Activated naive CD4-positive, alpha-beta T cell treated with anti-CD3 and anti-CD28 coated beads, Interleukin-2, amount 50 U/mL, for 72 hours (primary cell): ENCODE measurements at regions not wholly inside any gene's neighbourhood (a gene's known extent, or its start where the extent isn't known, plus 50 kb on each side); places are given as distances from the start of the nearest gene placed in this dataset.

ENCODE experiments used
- ATAC-seq, 2 donors: fragments of 150-1000 bp; cut with Tn5 transposase; 2 replicates each; pipeline ENCODE4 v1.10.0; 2021; ENCODE audit warnings: mild to moderate bottlenecking in 2 of 2, moderate library complexity in 2 of 2
- DNase-seq, 2 donors: peaks; one replicate each; pipeline ENCODE4 v3.0.0; 2021 to 2022; ENCODE audit warnings: low spot score in 2 of 2
- H3K27ac Mint-ChIP-seq, 2 donors: one replicate each; pipeline ENCODE4 v1.8.0; 2022; ENCODE audit warnings: mild to moderate bottlenecking in 2 of 2, mixed read lengths in 2 of 2
- H3K36me3 Mint-ChIP-seq, 2 donors: one replicate each; pipeline ENCODE4 v1.8.0; 2022; ENCODE audit warnings: mixed read lengths in 2 of 2
- H3K9me3 Mint-ChIP-seq, 2 donors: one replicate each; pipeline ENCODE4 v1.8.0; 2022; ENCODE audit warnings: mixed read lengths in 2 of 2

- Mint-ChIP-seq H3K36me3 (no peaks in the 10 kb centered on the region), H3K27ac (no peak overlapping the region), H3K9me3 (no peaks in the 10 kb centered on the region)
- DNase-seq (no peak), ATAC-seq (no peak)
Observed at GRCh38 chr2:13110825-13111224, 394.1 kb downstream of the TRIB2 start.

- H3K27ac Mint-ChIP-seq = no peak overlapping the region
- ATAC-seq = no peak
- H3K9me3 Mint-ChIP-seq = no peaks in the 10 kb centered on the region
- no peak for DNase-seq
- no peaks in the 10 kb centered on the region for H3K36me3 Mint-ChIP-seq
Observed at GRCh38 chr2:13113002-13113401, 396.3 kb downstream of the TRIB2 start.

GRCh38 chr2:13114391-13114790 is 397.7 kb downstream of the TRIB2 start:
- no peaks in the 10 kb centered on the region for H3K36me3 Mint-ChIP-seq
- H3K9me3 Mint-ChIP-seq = no peaks in the 10 kb centered on the region
- no peak for DNase-seq
- H3K27ac Mint-ChIP-seq = no peak overlapping the region
- ATAC-seq = no peak

DNA sequence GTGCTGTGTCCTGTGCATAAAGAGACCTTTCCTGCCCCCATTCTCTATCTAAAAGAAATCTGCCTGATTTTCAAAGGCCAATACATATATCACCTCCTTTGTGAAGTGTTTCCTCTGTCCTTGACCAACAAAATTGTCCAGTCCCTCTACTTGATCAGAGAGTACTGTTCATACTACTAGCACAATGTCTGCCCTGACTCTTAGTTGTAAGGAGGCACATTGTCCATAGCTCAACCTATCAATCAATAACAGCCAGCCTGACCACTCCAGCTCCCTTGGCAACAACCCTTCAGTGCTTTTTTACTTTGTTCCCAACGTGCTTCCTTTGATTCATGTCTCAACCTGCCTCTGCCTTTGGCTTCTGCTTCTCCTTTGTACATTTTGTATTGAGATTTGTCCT is 398.9 kb downstream of the TRIB2 start:
- ATAC-seq = no peak
- no peaks in the 10 kb centered on the region for H3K36me3 Mint-ChIP-seq
- no peak for DNase-seq
- no peaks in the 10 kb centered on the region for H3K9me3 Mint-ChIP-seq
- H3K27ac Mint-ChIP-seq = no peak overlapping the region

DNA sequence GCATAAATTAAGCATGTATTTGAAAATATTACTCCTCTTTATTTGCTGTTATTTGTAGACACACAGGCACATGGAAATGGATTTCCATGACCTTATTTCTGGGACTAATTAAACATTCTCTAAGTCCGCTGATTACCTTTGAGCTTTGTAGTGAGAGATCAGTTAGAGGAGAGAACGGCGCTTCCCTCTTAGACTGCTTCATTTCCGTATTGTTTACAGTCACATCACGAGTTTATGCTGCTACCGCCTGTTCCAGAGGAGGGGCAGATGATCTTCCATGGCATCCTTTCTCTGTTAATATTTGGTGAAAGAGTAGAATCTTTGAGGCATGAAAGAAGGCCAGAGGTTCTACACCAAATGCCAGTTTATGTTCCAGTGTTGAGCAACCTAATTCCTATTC is 404.4 kb downstream of the TRIB2 start:
- ATAC-seq (no peak), DNase-seq (no peak)
- H3K9me3 Mint-ChIP-seq = no peaks in the 10 kb centered on the region
- no peak overlapping the region for H3K27ac Mint-ChIP-seq
- H3K36me3 Mint-ChIP-seq = no peaks in the 10 kb centered on the region

GRCh38 chr2:13128139-13128538 is 411.4 kb downstream of the TRIB2 start:
- no peaks in the 10 kb centered on the region for H3K9me3 Mint-ChIP-seq
- DNase-seq = no peak
- no peak for ATAC-seq
- no peaks in the 10 kb centered on the region for H3K36me3 Mint-ChIP-seq
- no peak overlapping the region for H3K27ac Mint-ChIP-seq

GRCh38 chr2:13135369-13135768 is 418.6 kb downstream of the TRIB2 start:
- ATAC-seq (no peak), DNase-seq (no peak)
- H3K27ac Mint-ChIP-seq = no peak overlapping the region
- H3K36me3 Mint-ChIP-seq = no peaks in the 10 kb centered on the region
- H3K9me3 Mint-ChIP-seq = no peaks in the 10 kb centered on the region

GRCh38 chr2:13135856-13136255 is 419.1 kb downstream of the TRIB2 start:
- Mint-ChIP-seq H3K36me3 (no peaks in the 10 kb centered on the region), H3K27ac (no peak overlapping the region), H3K9me3 (no peaks in the 10 kb centered on the region)
- ATAC-seq = no peak
- no peak for DNase-seq

DNA sequence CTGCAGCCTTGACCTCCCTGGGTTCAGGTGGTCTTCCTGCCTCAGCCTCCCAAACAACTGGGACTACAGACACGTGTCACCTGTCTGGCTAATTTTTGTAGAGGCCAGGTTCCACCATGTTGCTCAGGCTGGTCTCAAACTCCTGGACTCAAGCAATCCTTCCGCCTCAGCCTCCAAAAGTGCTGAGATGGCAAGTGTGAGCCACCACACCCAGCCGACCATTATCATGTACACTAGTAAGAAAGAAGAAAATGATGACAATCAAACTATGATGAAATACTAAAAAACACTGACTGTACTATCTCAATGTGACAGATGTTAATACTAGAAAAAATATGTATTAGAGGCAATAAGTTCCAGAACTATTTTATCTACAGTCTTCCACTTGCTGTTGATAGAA is 420.9 kb downstream of the TRIB2 start:
- no peak for DNase-seq
- H3K9me3 Mint-ChIP-seq = peaks cover 0 to 4% of the 10 kb centered on the region in 2 donors
- ATAC-seq = no peak
- no peak overlapping the region for H3K27ac Mint-ChIP-seq
- H3K36me3 Mint-ChIP-seq = no peaks in the 10 kb centered on the region

- H3K9me3 Mint-ChIP-seq = peaks cover 0 to 4% of the 10 kb centered on the region in 2 donors
- DNase-seq (no peak), ATAC-seq (no peak)
- no peak overlapping the region for H3K27ac Mint-ChIP-seq
- H3K36me3 Mint-ChIP-seq = no peaks in the 10 kb centered on the region
Observed at GRCh38 chr2:13141315-13141714, 424.6 kb downstream of the TRIB2 start.

DNA sequence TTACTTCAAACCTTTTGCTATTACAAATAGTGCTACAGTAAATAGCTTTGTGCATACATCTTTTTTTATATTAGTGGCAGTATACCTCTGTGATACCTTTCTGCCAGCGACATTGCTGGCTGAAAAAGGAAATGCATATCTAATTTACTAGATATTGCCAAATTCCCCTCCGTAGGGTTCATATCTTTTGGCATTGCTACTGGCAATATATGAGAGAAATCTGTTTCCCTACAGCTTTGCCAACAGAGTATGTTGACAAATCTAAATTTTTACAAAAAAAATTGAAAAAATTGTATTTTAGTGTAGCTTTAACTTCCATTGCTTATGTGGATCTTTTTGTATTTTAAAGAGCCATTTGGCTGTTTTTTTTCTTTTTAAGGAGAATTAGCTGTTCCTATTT is 426.7 kb downstream of the TRIB2 start:
- no peaks in the 10 kb centered on the region for H3K36me3 Mint-ChIP-seq
- DNase-seq (no peak), ATAC-seq (no peak)
- H3K9me3 Mint-ChIP-seq = peaks cover 0 to 4% of the 10 kb centered on the region in 2 donors
- no peak overlapping the region for H3K27ac Mint-ChIP-seq

DNA sequence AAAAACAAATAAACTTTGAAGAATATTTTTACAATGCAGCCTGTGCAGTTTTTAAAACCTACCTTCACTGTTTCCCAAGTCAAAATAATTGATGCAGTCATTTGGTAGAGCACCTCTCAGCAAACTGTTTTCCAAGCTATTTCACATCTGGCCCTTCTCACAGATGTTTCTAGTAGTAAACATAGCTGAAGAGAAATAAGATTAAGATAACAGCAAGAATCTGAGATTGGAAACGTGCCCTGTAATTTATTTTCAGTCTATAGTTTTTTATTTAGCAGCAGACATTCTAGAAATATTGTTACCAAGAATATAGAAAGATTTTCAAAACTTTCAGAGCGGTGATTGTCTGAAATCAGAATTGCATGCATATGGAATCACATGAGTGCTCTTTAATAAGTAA is 440.2 kb downstream of the TRIB2 start:
- no peaks in the 10 kb centered on the region for H3K36me3 Mint-ChIP-seq
- no peaks in the 10 kb centered on the region for H3K9me3 Mint-ChIP-seq
- ATAC-seq = no peak
- no peak overlapping the region for H3K27ac Mint-ChIP-seq
- no peak for DNase-seq

DNA sequence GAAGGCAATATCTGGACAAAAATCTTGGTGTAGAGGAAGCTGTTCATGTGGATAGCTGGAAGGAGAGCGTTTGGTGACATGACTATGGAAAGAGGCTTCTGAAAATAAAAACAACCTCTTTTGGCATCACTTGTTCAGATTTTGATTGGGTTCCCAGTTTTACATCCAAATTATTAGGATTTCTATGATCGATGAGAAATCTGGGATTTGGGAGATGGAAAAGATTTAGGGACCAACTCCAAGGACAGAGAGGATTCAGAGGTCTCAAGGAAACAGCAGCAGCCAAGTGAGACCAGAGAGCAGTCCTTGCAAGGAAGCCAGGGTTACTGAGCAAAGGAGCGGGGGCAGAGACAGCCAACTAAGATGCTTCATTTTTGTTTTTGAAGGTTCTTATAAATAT is 441.7 kb downstream of the TRIB2 start:
- Mint-ChIP-seq H3K9me3 (no peaks in the 10 kb centered on the region), H3K36me3 (no peaks in the 10 kb centered on the region)
- ATAC-seq = no peak

GRCh38 chr2:13180729-13181128 is 464.0 kb downstream of the TRIB2 start:
- DNase-seq (no peak), ATAC-seq (no peak)
- Mint-ChIP-seq H3K27ac (no peak overlapping the region), H3K36me3 (no peaks in the 10 kb centered on the region), H3K9me3 (peaks cover 7% of the 10 kb centered on the region in 2 donors)

More for the DNA sequence above, 441.7 kb downstream of the TRIB2 start:
- no peak overlapping the region for H3K27ac Mint-ChIP-seq
- no peak for DNase-seq

GRCh38 chr2:13193075-13193474 is 476.3 kb downstream of the TRIB2 start:
- peak in 1 of 2 donors; percentile 62 for ATAC-seq
- no peaks in the 10 kb centered on the region for H3K36me3 Mint-ChIP-seq
- no peak overlapping the region for H3K27ac Mint-ChIP-seq
- DNase-seq = no peak
- H3K9me3 Mint-ChIP-seq = no peaks in the 10 kb centered on the region

DNA sequence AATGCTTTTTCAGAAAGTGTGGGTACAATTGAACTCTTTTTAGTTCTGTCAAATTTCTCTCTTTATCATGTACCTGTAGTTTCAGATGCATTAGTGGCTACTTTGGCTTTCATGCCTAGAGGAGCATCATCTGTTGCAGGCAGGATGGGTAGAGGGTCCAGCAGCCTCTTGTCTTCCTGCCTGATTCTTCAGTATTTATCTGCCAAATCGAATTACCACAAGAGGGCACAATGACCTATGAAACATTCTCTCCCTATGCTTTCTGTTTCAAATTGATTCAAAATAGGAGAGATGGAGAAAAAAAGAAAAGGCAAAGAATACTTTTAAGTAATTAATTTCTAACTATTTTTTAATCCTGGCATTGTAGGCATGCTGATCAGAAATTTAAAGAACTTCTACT is 477.2 kb downstream of the TRIB2 start:
- DNase-seq (no peak), ATAC-seq (no peak)
- no peaks in the 10 kb centered on the region for H3K9me3 Mint-ChIP-seq
- H3K36me3 Mint-ChIP-seq = no peaks in the 10 kb centered on the region
- H3K27ac Mint-ChIP-seq = no peak overlapping the region

DNA sequence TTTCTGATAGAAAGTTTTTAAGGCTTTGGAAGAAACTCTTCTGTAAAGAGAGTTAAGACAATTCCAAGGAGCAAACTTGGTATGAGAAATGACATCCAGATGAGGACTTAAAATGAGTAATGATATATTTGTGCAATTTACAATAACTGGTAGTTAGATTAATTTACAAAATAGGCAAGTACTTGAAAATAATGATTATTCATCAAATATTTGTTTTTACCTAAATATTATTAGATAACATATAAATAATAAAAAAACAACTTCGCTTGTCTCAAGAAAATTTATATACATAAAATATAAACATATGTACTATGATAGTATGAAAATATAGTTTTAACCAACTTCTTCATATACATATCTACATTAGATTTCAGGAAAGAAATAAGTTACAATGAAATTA is 478.5 kb downstream of the TRIB2 start:
- H3K27ac Mint-ChIP-seq = no peak overlapping the region
- ATAC-seq (no peak), DNase-seq (no peak)
- H3K9me3 Mint-ChIP-seq = no peaks in the 10 kb centered on the region
- H3K36me3 Mint-ChIP-seq = no peaks in the 10 kb centered on the region

DNA sequence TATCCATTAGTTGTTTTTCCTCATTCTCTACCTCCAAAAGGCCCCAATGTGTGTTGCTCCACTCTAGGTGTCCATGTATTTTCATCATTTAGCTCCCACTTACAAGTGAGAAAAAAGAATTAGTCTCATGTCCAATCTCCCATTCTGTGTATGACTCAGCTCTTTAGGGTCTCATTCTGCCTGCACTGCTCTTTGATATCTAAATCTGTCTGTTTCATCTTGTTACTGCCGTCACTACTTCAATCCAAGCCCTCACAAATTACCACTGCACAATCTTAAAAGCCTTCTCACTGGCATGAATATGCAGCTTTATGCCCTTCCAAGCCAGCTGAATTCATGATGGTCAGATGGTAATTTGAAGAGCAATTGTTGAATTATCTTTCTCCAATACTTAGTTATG is 480.5 kb downstream of the TRIB2 start:
- no peak for DNase-seq
- Mint-ChIP-seq H3K27ac (no peak overlapping the region), H3K36me3 (no peaks in the 10 kb centered on the region), H3K9me3 (no peaks in the 10 kb centered on the region)
- no peak for ATAC-seq

- Mint-ChIP-seq H3K36me3 (no peaks in the 10 kb centered on the region), H3K9me3 (no peaks in the 10 kb centered on the region), H3K27ac (no peak overlapping the region)
- DNase-seq = no peak
- no peak for ATAC-seq
Observed at GRCh38 chr2:13201924-13202323, 485.2 kb downstream of the TRIB2 start.
